GM12891 (cell line): ENCODE measurements at regions not wholly inside any gene's neighbourhood (a gene's known extent, or its start where the extent isn't known, plus 50 kb on each side); places are given as distances from the start of the nearest gene placed in this dataset.
"Not testable (repeated sequence)": the region's sequence is repeated elsewhere in the genome, so short reads cannot be mapped to it uniquely, and the experiment has no call there.

ENCODE experiments used
- POLR2A ChIP-seq: IDR thresholded peaks from 2 replicates; pipeline ENCODE4 v1.6.1; 2011; ENCODE audit warnings: low read depth, low read length, control low read depth
- POLR2AphosphoS5 ChIP-seq: IDR thresholded peaks from 2 replicates; pipeline ENCODE4 v1.6.1; 2011; ENCODE audit warnings: low read depth, low read length, control low read depth

DNA sequence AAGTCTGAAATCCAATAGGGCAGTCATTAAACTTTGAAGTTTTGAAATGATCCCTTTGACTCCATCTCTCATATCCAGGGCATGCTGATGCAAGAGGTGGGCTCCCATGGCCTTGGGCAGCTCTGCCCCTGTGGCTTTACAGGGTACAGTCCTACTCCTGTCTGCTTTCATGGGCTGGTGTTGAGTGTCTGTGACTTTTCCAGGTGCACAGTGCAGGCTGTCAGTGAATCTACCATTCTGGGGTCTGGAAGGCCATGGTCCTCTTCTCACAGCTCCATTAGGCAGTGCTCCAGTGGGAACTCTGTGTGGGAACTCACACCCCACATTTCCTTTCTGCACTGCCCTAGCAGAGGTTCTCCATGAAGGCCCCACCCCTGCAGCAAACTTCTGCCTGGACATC lies 435.4 kb upstream of the C16orf82 start:
- not testable (repeated sequence) for TF ChIP-seq POLR2AphosphoS5, POLR2A
